ENCODE measurements at regions not wholly inside any gene's neighbourhood (a gene's known extent, or its start where the extent isn't known, plus 50 kb on each side); places are given as distances from the start of the nearest gene placed in this dataset.

DNA sequence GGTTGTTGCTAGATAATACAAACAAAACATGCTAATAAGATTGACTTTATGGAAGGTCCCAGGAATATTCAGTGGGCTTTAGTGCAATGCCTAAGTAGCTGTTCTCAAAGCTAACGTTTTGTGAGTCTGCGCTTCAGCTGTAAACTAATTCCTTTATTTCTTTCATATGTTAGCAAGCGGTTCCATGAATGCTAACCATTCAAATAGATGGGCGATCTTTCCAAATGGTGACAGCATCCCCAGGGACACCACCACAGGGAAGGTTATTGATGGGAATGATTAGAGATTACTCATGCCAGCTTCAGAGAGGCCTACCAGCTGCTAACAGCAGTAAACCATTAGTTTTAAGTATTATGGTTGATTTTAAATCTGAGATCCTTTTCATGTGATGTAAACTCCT lies 405.7 kb upstream of the MCTP2 start:
- no peak overlapping the region for H3K4me3 ChIP-seq (ENCODE audit: low read length)
- no peak for TF ChIP-seq ZNF274 (IDR thresholded peaks at IDR 0.05; ENCODE audit: low read depth, low read length)

- no peak overlapping the region for H3K4me3 ChIP-seq (ENCODE audit: low read length)
- TF ChIP-seq ZNF274 (IDR thresholded peaks at IDR 0.05; ENCODE audit: low read depth, low read length) = no peak
These were observed 407.1 kb upstream of the MCTP2 start for GRCh38 chr15:93823971-93824913.

DNA sequence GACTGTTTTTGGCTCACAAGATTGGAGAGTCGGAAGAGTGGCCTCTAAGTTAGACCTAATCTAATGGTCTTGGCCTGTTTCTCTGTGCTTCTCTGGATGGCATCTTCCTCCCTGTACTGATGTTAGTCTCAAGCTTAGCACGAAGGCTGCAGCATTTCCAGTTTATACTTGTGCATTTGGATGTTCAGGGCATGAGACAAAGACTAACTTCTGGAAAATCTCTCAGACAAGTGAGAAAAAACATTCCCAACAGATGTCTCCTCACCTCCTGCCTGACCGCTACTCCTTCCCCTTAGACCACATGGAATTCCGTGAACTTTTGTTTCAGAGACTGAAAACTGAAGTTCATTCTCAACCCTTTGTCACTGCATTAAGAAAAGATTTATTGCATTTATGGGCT lies 410.8 kb upstream of the MCTP2 start:
- H3K4me3 ChIP-seq (ENCODE audit: low read length) = no peak overlapping the region
- TF ChIP-seq ZNF274 (IDR thresholded peaks at IDR 0.05; ENCODE audit: low read depth, low read length) = no peak

- no peak for TF ChIP-seq ZNF274 (IDR thresholded peaks at IDR 0.05; ENCODE audit: low read depth, low read length)
- no peak overlapping the region for H3K4me3 ChIP-seq (ENCODE audit: low read length)
These were observed 411.5 kb upstream of the MCTP2 start for GRCh38 chr15:93819826-93820225.

- H3K4me3 ChIP-seq (ENCODE audit: low read length) = no peak overlapping the region
- TF ChIP-seq ZNF274 (IDR thresholded peaks at IDR 0.05; ENCODE audit: low read depth, low read length) = no peak
These were observed 414.5 kb upstream of the MCTP2 start for GRCh38 chr15:93816815-93817214.

DNA sequence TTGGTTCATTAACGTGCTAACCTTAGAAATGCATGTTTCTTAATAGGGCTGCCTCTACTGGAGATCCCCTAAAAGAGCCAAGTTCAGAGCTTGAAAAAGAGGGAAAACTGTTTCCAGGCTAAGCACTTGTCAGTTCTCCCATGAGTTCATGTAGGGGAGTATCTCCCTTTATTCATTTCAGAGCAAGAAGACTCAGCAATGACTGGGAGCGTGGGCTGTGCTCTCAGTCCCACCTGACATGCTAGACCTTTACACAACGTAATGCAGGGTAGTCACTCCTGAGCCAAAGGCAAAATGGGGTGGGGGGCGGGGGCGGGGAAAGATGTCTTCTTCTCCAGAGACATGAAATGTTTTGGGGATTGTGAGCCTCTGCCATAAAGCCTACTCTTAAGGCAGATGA lies 420.1 kb upstream of the MCTP2 start:
- no peak overlapping the region for H3K4me3 ChIP-seq (ENCODE audit: low read length)
- no peak for TF ChIP-seq ZNF274 (IDR thresholded peaks at IDR 0.05; ENCODE audit: low read depth, low read length)

- H3K4me3 ChIP-seq (ENCODE audit: low read length) = no peak overlapping the region
- no peak for TF ChIP-seq ZNF274 (IDR thresholded peaks at IDR 0.05; ENCODE audit: low read depth, low read length)
These were observed 421.8 kb upstream of the MCTP2 start for GRCh38 chr15:93809516-93809915.

- H3K4me3 ChIP-seq (ENCODE audit: low read length) = no peak overlapping the region
- TF ChIP-seq ZNF274 (IDR thresholded peaks at IDR 0.05; ENCODE audit: low read depth, low read length) = no peak
These were observed 427.8 kb upstream of the MCTP2 start for GRCh38 chr15:93803421-93804152.

GRCh38 chr15:93801206-93801605 lies 430.2 kb upstream of the MCTP2 start:
- no peak overlapping the region for H3K4me3 ChIP-seq (ENCODE audit: low read length)
- no peak for TF ChIP-seq ZNF274 (IDR thresholded peaks at IDR 0.05; ENCODE audit: low read depth, low read length)

GRCh38 chr15:93800805-93801204 lies 430.6 kb upstream of the MCTP2 start:
- H3K4me3 ChIP-seq (ENCODE audit: low read length) = no peak overlapping the region
- TF ChIP-seq ZNF274 (IDR thresholded peaks at IDR 0.05; ENCODE audit: low read depth, low read length) = no peak

DNA sequence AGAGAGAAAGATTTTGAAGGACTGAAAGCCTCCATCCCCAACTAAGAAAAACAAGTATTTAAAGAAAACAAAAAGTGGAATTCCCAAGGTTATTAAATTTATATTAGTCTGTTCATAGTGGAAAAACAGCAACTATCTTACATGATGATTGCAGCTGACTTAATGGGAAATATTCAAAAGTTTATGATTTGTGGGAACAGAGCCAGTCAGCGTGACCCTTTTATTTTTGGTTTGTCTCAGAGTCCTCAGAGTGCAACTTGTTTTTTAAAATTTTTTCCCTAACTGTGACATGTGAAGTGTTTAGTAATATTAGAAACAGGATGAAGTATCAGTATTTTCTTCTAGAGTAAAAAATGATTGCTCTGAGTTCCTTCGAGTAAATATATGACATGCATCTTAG lies 441.9 kb upstream of the MCTP2 start:
- no peak for TF ChIP-seq ZNF274 (IDR thresholded peaks at IDR 0.05; ENCODE audit: low read depth, low read length)
- no peak overlapping the region for H3K4me3 ChIP-seq (ENCODE audit: low read length)

GRCh38 chr15:93780073-93780472 lies 451.3 kb upstream of the MCTP2 start:
- no peak for TF ChIP-seq ZNF274 (IDR thresholded peaks at IDR 0.05; ENCODE audit: low read depth, low read length)
- no peak overlapping the region for H3K4me3 ChIP-seq (ENCODE audit: low read length)

DNA sequence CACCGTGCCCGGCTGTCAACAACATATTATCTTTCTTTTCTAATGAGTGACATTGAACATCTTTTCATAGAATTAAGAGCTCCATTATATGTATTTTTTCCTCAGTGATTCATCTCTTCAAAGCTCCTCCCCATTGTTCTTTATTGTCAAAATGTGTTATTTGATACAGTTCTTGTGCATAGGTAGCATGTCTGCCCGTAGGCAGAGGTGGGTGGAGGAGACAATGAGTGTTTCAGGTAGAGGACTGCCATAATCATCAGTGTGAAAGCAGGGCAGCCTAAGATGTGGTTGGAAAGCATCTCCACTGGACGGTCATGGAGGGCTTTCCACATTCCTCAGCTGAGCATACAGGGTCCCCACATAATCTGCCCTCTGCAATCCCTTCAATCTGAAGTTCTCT lies 452.0 kb upstream of the MCTP2 start:
- H3K4me3 ChIP-seq (ENCODE audit: low read length) = no peak overlapping the region
- TF ChIP-seq ZNF274 (IDR thresholded peaks at IDR 0.05; ENCODE audit: low read depth, low read length) = no peak

GRCh38 chr15:93771196-93772030 lies 459.9 kb upstream of the MCTP2 start:
- H3K4me3 ChIP-seq (ENCODE audit: low read length) = no peak overlapping the region
- no peak for TF ChIP-seq ZNF274 (IDR thresholded peaks at IDR 0.05; ENCODE audit: low read depth, low read length)

All from GM08714 (cell line).